ENCODE measurements at regions not wholly inside any gene's neighbourhood (a gene's known extent, or its start where the extent isn't known, plus 50 kb on each side); places are given as distances from the start of the nearest gene placed in this dataset.

GRCh38 chr2:131673400-131674173 lies 145.9 kb downstream of the CCDC74A start:
- TF ChIP-seq CTCF (IDR thresholded peaks at IDR 0.05) (peak; percentile 82 to 94 (median 88)), POLR2A (IDR thresholded peaks at IDR 0.05) (no peak)

All from heart left ventricle (tissue), 13 donors.